ENCODE measurements at regions not wholly inside any gene's neighbourhood (a gene's known extent, or its start where the extent isn't known, plus 50 kb on each side); places are given as distances from the start of the nearest gene placed in this dataset.
"Not testable (repeated sequence)": the region's sequence is repeated elsewhere in the genome, so short reads cannot be mapped to it uniquely, and the experiment has no call there.

- no peak for DNase-seq (ENCODE audit: low spot score)
Observed at GRCh38 chr4:186481998-186482790, 73.2 kb downstream of the MTNR1A start.

- no peak for DNase-seq (ENCODE audit: low spot score)
Observed at GRCh38 chr4:186475202-186475601, 80.2 kb downstream of the MTNR1A start.

- DNase-seq (ENCODE audit: low spot score) = no peak
Observed at GRCh38 chr4:186473933-186474332, 81.4 kb downstream of the MTNR1A start.

GRCh38 chr4:186472948-186473347 is 82.4 kb downstream of the MTNR1A start:
- DNase-seq (ENCODE audit: low spot score) = peak; percentile 42

- no peak for DNase-seq (ENCODE audit: low spot score)
Observed at GRCh38 chr4:186471441-186471840, 83.9 kb downstream of the MTNR1A start.

- DNase-seq (ENCODE audit: low spot score) = no peak
Observed at GRCh38 chr4:186458050-186458449, 97.3 kb downstream of the MTNR1A start.

- DNase-seq (ENCODE audit: low spot score) = no peak
Observed at GRCh38 chr4:186451982-186452381, 103.4 kb downstream of the MTNR1A start.

GRCh38 chr4:186449954-186450353 is 105.4 kb downstream of the MTNR1A start:
- DNase-seq (ENCODE audit: low spot score) = no peak

- no peak for DNase-seq (ENCODE audit: low spot score)
Observed at GRCh38 chr4:186445040-186445439, 110.3 kb downstream of the MTNR1A start.

- no peak for DNase-seq (ENCODE audit: low spot score)
Observed at GRCh38 chr4:186441502-186441901, 113.9 kb downstream of the MTNR1A start.

GRCh38 chr4:186428481-186428880 is 126.9 kb downstream of the MTNR1A start:
- no peak for DNase-seq (ENCODE audit: low spot score)

GRCh38 chr4:186424745-186425144 is 130.6 kb downstream of the MTNR1A start:
- no peak for DNase-seq (ENCODE audit: low spot score)

GRCh38 chr4:186422296-186422695 is 133.1 kb downstream of the MTNR1A start:
- DNase-seq (ENCODE audit: low spot score) = no peak

GRCh38 chr4:186416451-186417060 is 138.8 kb downstream of the MTNR1A start:
- DNase-seq (ENCODE audit: low spot score) = no peak

- no peak for DNase-seq (ENCODE audit: low spot score)
Observed at GRCh38 chr4:186414390-186414789, 141.0 kb downstream of the MTNR1A start.

GRCh38 chr4:186405957-186406356 is 140.0 kb downstream of the F11 start:
- no peak for DNase-seq (ENCODE audit: low spot score)

GRCh38 chr4:186404562-186405134 is 138.7 kb downstream of the F11 start:
- DNase-seq (ENCODE audit: low spot score) = no peak

- DNase-seq (ENCODE audit: low spot score) = no peak
Observed at GRCh38 chr4:186400676-186401075, 134.7 kb downstream of the F11 start.

- DNase-seq (ENCODE audit: low spot score) = no peak
Observed at GRCh38 chr4:186392017-186392416, 126.0 kb downstream of the F11 start.

- not testable (repeated sequence) for DNase-seq (ENCODE audit: low spot score)
Observed at GRCh38 chr4:186384328-186384727, 118.3 kb downstream of the F11 start.

GRCh38 chr4:186368281-186368680 is 102.3 kb downstream of the F11 start:
- DNase-seq (ENCODE audit: low spot score) = no peak

- no peak for DNase-seq (ENCODE audit: low spot score)
Observed at GRCh38 chr4:186366326-186366725, 100.3 kb downstream of the F11 start.

GRCh38 chr4:186363038-186363437 is 97.0 kb downstream of the F11 start:
- DNase-seq (ENCODE audit: low spot score) = not testable (repeated sequence)

Data from SW480 (cell line).